ENCODE measurements at regions not wholly inside any gene's neighbourhood (a gene's known extent, or its start where the extent isn't known, plus 50 kb on each side); places are given as distances from the start of the nearest gene placed in this dataset.
"Not testable (repeated sequence)": the region's sequence is repeated elsewhere in the genome, so short reads cannot be mapped to it uniquely, and the experiment has no call there.

GRCh38 chr12:78284417-78284816 lies 453.7 kb downstream of the NAV3 start:
- Histone ChIP-seq H3K27ac (no peak overlapping the region), H3K9me3 (no peaks in the 10 kb centered on the region), H3K36me3 (no peaks in the 10 kb centered on the region), H3K4me1 (no peaks in the 10 kb centered on the region), H3K4me3 (no peak overlapping the region), H3K27me3 (no peaks in the 10 kb centered on the region)
- WGBS, 2 donors (ENCODE audit: low coverage in 1 of 2), result 74 to 86% methylated on average over 1 of the region's 1 CpG
- TF ChIP-seq POLR2AphosphoS5 (IDR thresholded peaks at IDR 0.05) (no peak), EP300 (IDR thresholded peaks at IDR 0.05; ENCODE audit: low read depth) (no peak), POLR2A (IDR thresholded peaks at IDR 0.05) (no peak), CTCF (IDR thresholded peaks at IDR 0.05) (no peak)
- no peak for DNase-seq
- intact Hi-C loops (cut with DNase I; ENCODE audit: low total_unique reads), result no loop called here
- in situ Hi-C loops (cut with MboI; ENCODE audit: low pct_ligation_motif_present in 1 of 4, low pct_unique_long_range_greater_than_20kb in 1 of 4, low sequenced_read_pairs in 3 of 4), result no loop called here

- no peak for DNase-seq
- WGBS, 2 donors (ENCODE audit: low coverage in 1 of 2), result 63 to 81% methylated on average over 4 to 5 of the region's 5 CpGs
- Histone ChIP-seq H3K36me3 (no peaks in the 10 kb centered on the region), H3K4me1 (peaks cover 0 to 17% (median 4%) of the 10 kb centered on the region in 4 donors), H3K27ac (no peak overlapping the region), H3K4me3 (no peak overlapping the region), H3K27me3 (no peaks in the 10 kb centered on the region), H3K9me3 (no peaks in the 10 kb centered on the region)
- intact Hi-C loops (cut with DNase I; ENCODE audit: low total_unique reads) (no loop called here), in situ Hi-C loops (cut with MboI; ENCODE audit: low pct_ligation_motif_present in 1 of 4, low pct_unique_long_range_greater_than_20kb in 1 of 4, low sequenced_read_pairs in 3 of 4) (no loop called here)
- TF ChIP-seq POLR2A (IDR thresholded peaks at IDR 0.05) (no peak), CTCF (IDR thresholded peaks at IDR 0.05) (no peak), EP300 (IDR thresholded peaks at IDR 0.05; ENCODE audit: low read depth) (no peak), POLR2AphosphoS5 (IDR thresholded peaks at IDR 0.05) (no peak)
These were observed 460.1 kb downstream of the NAV3 start for GRCh38 chr12:78290606-78291345.

- Histone ChIP-seq H3K27me3 (no peaks in the 10 kb centered on the region), H3K36me3 (no peaks in the 10 kb centered on the region), H3K27ac (peak overlapping the region; percentile 4 to 74 (median 46)), H3K4me1 (peaks cover 0 to 17% (median 4%) of the 10 kb centered on the region in 4 donors), H3K9me3 (no peaks in the 10 kb centered on the region), H3K4me3 (no peak overlapping the region)
- DNase-seq, result no peak
- TF ChIP-seq CTCF (IDR thresholded peaks at IDR 0.05) (no peak), POLR2AphosphoS5 (IDR thresholded peaks at IDR 0.05) (peak in 2 of 3 donors; percentile 6 to 15), EP300 (IDR thresholded peaks at IDR 0.05; ENCODE audit: low read depth) (no peak), POLR2A (IDR thresholded peaks at IDR 0.05) (no peak)
- intact Hi-C loops (cut with DNase I; ENCODE audit: low total_unique reads) (no loop called here), in situ Hi-C loops (cut with MboI; ENCODE audit: low pct_ligation_motif_present in 1 of 4, low pct_unique_long_range_greater_than_20kb in 1 of 4, low sequenced_read_pairs in 3 of 4) (no loop called here)
- WGBS, 2 donors (ENCODE audit: low coverage in 1 of 2), result 22 to 50% methylated on average over 1 of the region's 1 CpG
These were observed 462.5 kb downstream of the NAV3 start for GRCh38 chr12:78293059-78293686.

- DNase-seq; H3K27ac ChIP-seq; intact Hi-C loops (cut with DNase I; ENCODE audit: low total_unique reads); H3K4me3 ChIP-seq; in situ Hi-C loops (cut with MboI; ENCODE audit: low pct_ligation_motif_present in 1 of 4, low pct_unique_long_range_greater_than_20kb in 1 of 4, low sequenced_read_pairs in 3 of 4); H3K27me3 ChIP-seq; H3K9me3 ChIP-seq; H3K4me1 ChIP-seq; H3K36me3 ChIP-seq: not testable (repeated sequence)
- WGBS, 2 donors (ENCODE audit: low coverage in 1 of 2), result 56 to 65% methylated on average over 4 to 5 of the region's 5 CpGs
These were observed 470.6 kb downstream of the NAV3 start for GRCh38 chr12:78301282-78301681.

Data from transverse colon (tissue), 4 donors.